ENCODE measurements at regions not wholly inside any gene's neighbourhood (a gene's known extent, or its start where the extent isn't known, plus 50 kb on each side); places are given as distances from the start of the nearest gene placed in this dataset.

DNA sequence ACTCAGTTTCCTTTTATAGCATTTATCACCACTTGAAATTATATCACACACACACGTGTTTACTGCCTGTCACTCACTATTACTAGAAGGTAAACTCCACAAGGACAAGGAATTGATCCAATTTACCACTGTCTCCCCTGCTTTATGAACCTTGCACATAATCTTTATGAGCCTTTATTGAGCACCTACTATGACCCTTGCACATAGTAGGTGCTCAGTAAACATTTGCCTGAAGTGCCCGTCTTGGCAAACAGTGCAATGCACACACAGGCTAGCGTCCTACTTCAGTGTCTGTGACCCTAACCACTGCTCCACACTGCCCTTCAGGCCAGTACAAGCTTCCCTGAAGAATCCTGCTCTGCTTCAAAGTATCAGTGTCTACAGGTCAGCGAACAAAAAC, 237.7 kb upstream of the TMC3 start:
- in situ Hi-C loops (cut with MboI; ENCODE audit: low pct_unique_long_range_greater_than_20kb, low sequenced_read_pairs, unreplicated experiment), result no loop called here
- TF ChIP-seq, protein P1, sequence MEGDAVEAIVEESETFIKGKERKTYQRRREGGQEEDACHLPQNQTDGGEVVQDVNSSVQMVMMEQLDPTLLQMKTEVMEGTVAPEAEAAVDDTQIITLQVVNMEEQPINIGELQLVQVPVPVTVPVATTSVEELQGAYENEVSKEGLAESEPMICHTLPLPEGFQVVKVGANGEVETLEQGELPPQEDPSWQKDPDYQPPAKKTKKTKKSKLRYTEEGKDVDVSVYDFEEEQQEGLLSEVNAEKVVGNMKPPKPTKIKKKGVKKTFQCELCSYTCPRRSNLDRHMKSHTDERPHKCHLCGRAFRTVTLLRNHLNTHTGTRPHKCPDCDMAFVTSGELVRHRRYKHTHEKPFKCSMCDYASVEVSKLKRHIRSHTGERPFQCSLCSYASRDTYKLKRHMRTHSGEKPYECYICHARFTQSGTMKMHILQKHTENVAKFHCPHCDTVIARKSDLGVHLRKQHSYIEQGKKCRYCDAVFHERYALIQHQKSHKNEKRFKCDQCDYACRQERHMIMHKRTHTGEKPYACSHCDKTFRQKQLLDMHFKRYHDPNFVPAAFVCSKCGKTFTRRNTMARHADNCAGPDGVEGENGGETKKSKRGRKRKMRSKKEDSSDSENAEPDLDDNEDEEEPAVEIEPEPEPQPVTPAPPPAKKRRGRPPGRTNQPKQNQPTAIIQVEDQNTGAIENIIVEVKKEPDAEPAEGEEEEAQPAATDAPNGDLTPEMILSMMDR (IDR thresholded peaks at IDR 0.05; ENCODE audit: extremely low read depth, insufficient read depth, missing control alignments), result no peak
- DNase-seq (ENCODE audit: low spot score), result no peak

DNA sequence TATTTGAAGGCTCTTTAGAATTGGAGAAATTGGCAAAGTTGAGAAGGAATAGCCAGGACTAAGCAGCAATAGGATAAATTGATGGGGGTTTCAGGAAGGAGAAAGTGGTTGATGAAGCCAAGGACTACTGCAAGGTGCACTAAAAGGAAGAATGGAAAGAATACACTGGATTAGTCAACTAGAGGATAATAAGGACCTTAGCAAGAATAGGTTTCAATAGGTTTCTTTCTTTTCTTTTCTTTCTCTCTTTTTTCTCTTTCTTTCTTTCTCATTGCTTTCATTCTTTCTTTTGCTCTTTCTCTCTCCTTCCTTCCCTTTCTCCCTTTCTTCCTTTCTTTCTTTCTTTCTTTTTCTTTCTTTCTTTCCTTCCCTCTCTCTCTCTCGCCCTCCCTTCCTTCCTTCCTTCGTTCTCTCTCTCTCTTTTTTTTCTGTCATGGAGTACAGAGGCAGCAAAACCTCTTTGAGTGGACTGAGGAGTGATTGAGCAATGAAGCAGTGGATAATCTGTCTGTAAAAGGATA, 234.4 kb upstream of the TMC3 start:
- TF ChIP-seq, protein P1 (IDR thresholded peaks at IDR 0.05; ENCODE audit: extremely low read depth, insufficient read depth, missing control alignments), result no peak
- in situ Hi-C loops (cut with MboI; ENCODE audit: low pct_unique_long_range_greater_than_20kb, low sequenced_read_pairs, unreplicated experiment), result no loop called here
- DNase-seq (ENCODE audit: low spot score), result no peak

DNA sequence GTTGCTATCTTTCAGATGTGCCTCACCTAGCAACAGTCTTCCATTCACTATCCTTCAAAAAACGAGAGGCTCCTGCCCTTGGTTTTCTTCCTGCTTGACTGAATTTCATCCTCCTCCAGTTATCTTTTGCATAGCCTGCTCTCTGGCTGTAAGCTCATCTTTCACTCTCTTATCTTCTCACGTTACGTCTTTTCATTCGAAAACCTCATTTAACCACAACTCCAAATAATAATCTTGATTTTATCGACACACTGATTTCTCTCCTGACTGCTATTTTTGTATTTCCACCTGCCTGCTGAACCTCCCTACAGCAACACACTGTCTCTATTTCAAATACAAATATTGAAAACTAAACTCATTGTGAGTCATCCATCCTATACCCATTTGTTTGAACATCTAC, 230.7 kb upstream of the TMC3 start:
- TF ChIP-seq, protein P1 (IDR thresholded peaks at IDR 0.05; ENCODE audit: extremely low read depth, insufficient read depth, missing control alignments), result no peak
- in situ Hi-C loops (cut with MboI; ENCODE audit: low pct_unique_long_range_greater_than_20kb, low sequenced_read_pairs, unreplicated experiment), result no loop called here

DNA sequence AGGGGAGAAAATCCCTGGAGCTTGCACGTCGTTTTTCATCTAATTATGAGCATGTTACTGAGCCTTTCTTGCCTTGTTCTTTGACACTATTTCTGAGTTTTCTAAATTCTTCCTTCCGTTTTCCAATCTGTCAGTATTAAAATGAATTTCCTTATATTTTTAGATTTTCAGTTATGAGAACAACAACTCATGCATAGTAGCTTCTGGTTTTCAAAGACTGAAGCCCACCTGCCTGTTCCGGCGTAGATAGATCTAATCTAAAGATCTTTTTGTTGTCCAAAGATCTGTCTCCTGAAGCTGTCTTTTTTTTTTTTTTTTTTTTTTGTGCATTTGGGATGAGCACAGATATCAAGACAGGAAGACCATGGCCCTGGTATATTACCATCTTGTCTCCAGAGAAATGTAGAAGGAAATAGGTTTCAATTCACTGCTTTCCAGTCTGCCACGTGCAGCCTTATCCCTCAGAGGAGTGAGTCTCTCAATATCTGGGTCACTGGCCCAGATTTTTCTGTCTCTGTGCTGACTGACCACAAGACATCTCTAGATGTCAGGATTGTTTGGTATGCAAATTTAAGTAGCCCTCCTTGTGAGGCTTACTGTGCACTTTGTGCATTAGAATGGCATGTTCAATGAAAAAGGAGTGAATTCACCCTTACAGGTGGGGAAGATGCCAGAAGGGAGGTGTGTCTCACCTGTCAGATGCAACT, 222.3 kb upstream of the TMC3 start:
- in situ Hi-C loops (cut with MboI; ENCODE audit: low pct_unique_long_range_greater_than_20kb, low sequenced_read_pairs, unreplicated experiment), result no loop called here
- DNase-seq (ENCODE audit: low spot score), result no peak
- TF ChIP-seq, protein P1 (IDR thresholded peaks at IDR 0.05; ENCODE audit: extremely low read depth, insufficient read depth, missing control alignments), result no peak

More for the DNA sequence above, 230.7 kb upstream of the TMC3 start:
- DNase-seq (ENCODE audit: low spot score), result no peak

DNA sequence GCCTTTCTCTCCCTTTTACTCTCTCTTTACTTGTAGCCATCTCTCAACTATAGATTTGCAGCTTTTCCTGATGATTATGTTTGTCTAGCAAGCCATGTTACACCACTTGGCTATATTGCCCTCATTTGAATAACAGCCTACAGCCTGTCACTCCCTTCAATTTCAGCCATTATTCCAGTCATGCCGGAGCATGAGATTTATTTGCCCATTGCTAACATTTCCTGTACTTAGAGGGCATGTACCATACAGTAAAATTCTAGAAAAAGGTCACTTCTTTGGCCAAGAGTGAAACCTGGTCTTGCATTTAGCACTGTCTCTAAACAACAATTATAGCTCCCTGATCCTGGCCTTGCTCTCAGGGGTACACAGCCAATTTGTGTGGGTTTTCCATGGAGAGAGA, 221.7 kb upstream of the TMC3 start:
- in situ Hi-C loops (cut with MboI; ENCODE audit: low pct_unique_long_range_greater_than_20kb, low sequenced_read_pairs, unreplicated experiment), result no loop called here
- no peak for DNase-seq (ENCODE audit: low spot score)
- TF ChIP-seq, protein P1 (IDR thresholded peaks at IDR 0.05; ENCODE audit: extremely low read depth, insufficient read depth, missing control alignments), result no peak

DNA sequence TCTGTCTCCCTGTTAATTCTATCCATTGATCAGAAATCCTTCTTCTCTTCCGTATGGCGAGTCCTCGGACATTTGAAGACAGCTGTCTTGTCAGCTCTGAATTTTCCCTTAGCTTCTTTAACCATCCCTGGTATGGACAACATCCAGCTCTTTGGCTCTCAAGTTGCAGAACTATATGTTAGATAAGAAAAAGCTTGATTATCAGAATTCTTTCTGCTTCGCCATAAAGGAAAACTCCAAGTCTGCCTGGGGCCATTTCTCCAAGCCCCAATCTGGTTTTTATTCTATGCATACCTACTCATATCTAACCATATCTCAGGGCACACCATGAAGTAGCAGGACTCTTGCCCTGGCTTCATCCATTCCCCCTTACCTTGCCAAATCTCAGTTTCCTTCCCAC, 215.7 kb upstream of the TMC3 start:
- no peak for DNase-seq (ENCODE audit: low spot score)

More for the DNA sequence above, 215.7 kb upstream of the TMC3 start:
- in situ Hi-C loops (cut with MboI; ENCODE audit: low pct_unique_long_range_greater_than_20kb, low sequenced_read_pairs, unreplicated experiment), result no loop called here
- TF ChIP-seq, protein P1 (IDR thresholded peaks at IDR 0.05; ENCODE audit: extremely low read depth, insufficient read depth, missing control alignments), result no peak
